Neutrophil (primary cell): ENCODE measurements at regions not wholly inside any gene's neighbourhood (a gene's known extent, or its start where the extent isn't known, plus 50 kb on each side); places are given as distances from the start of the nearest gene placed in this dataset.

Experiments used
- H3K27ac ChIP-seq: fragments of 200-600 bp; sonication (generic); 2 replicates; pipeline ENCODE4 v1.5.1; 2016; ENCODE audit warnings: mild to moderate bottlenecking, moderate library complexity
- H3K27me3 ChIP-seq: fragments of 200-600 bp; sonication (generic); 2 replicates; pipeline ENCODE4 v1.6.0; 2016; ENCODE audit warnings: mild to moderate bottlenecking
- H3K36me3 ChIP-seq: fragments of 200-600 bp; sonication (generic); 2 replicates; pipeline ENCODE4 v1.5.1; 2017
- H3K4me1 ChIP-seq, 2 experiments: fragments of 200-600 bp in 1 of 2; sonication (generic) in 1 of 2; 1 replicate in 1 of 2; 2 replicates in 1 of 2; pipeline versions ENCODE4 v1.5.1 to v1.6.1; 2013 to 2016; ENCODE audit warnings: low read depth in 1 of 2, low read length in 1 of 2, mild to moderate bottlenecking in 1 of 2, moderate library complexity in 1 of 2; ENCODE audit not compliant: control insufficient read depth in 1 of 2, insufficient read depth in 1 of 2
- H3K4me3 ChIP-seq, 2 experiments: fragments of 200-600 bp in 1 of 2; sonication (generic) in 1 of 2; 1 replicate in 1 of 2; 2 replicates in 1 of 2; pipeline ENCODE4 v1.5.1; 2013 to 2016; ENCODE audit warnings: low read depth in 1 of 2, low read length in 1 of 2, mild to moderate bottlenecking in 1 of 2, moderate library complexity in 1 of 2
- H3K9me3 ChIP-seq: fragments of 200-600 bp; sonication (generic); 2 replicates; pipeline ENCODE4 v1.5.1; 2016
- TF ChIP-seq, protein P1 (sequence below): fragments of 200-600 bp; sonication (generic); IDR thresholded peaks from 2 replicates; pipeline ENCODE4 v1.5.1; 2016; ENCODE audit warnings: antibody characterized with exemption

- Histone ChIP-seq H3K27ac (no peak overlapping the region), H3K4me3 (no peak overlapping the region), H3K4me1 (peaks cover 0 to 4% of the 10 kb centered on the region in 2 experiments), H3K27me3 (no peaks in the 10 kb centered on the region), H3K9me3 (no peaks in the 10 kb centered on the region), H3K36me3 (no peaks in the 10 kb centered on the region)
- TF ChIP-seq, protein P1, sequence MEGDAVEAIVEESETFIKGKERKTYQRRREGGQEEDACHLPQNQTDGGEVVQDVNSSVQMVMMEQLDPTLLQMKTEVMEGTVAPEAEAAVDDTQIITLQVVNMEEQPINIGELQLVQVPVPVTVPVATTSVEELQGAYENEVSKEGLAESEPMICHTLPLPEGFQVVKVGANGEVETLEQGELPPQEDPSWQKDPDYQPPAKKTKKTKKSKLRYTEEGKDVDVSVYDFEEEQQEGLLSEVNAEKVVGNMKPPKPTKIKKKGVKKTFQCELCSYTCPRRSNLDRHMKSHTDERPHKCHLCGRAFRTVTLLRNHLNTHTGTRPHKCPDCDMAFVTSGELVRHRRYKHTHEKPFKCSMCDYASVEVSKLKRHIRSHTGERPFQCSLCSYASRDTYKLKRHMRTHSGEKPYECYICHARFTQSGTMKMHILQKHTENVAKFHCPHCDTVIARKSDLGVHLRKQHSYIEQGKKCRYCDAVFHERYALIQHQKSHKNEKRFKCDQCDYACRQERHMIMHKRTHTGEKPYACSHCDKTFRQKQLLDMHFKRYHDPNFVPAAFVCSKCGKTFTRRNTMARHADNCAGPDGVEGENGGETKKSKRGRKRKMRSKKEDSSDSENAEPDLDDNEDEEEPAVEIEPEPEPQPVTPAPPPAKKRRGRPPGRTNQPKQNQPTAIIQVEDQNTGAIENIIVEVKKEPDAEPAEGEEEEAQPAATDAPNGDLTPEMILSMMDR, result no peak
These were observed 461.3 kb upstream of the CLINT1 start for GRCh38 chr5:158320178-158320674.

- H3K27me3 ChIP-seq, result no peaks in the 10 kb centered on the region
- TF ChIP-seq, protein P1, result no peak
- H3K9me3 ChIP-seq, result no peaks in the 10 kb centered on the region
- H3K27ac ChIP-seq, result no peak overlapping the region
- H3K36me3 ChIP-seq, result no peaks in the 10 kb centered on the region
- H3K4me3 ChIP-seq, result no peak overlapping the region
- H3K4me1 ChIP-seq, result peaks cover 0 to 6% of the 10 kb centered on the region in 2 experiments
These were observed 458.6 kb upstream of the CLINT1 start for GRCh38 chr5:158317507-158317906.

- Histone ChIP-seq H3K4me3 (no peak overlapping the region), H3K27ac (no peak overlapping the region), H3K27me3 (no peaks in the 10 kb centered on the region), H3K4me1 (peaks cover 0 to 6% of the 10 kb centered on the region in 2 experiments), H3K36me3 (no peaks in the 10 kb centered on the region), H3K9me3 (no peaks in the 10 kb centered on the region)
- TF ChIP-seq, protein P1, result no peak
These were observed 455.0 kb upstream of the CLINT1 start for GRCh38 chr5:158313733-158314464.

- Histone ChIP-seq H3K27me3 (no peaks in the 10 kb centered on the region), H3K27ac (no peak overlapping the region), H3K4me3 (no peak overlapping the region), H3K36me3 (no peaks in the 10 kb centered on the region), H3K9me3 (no peaks in the 10 kb centered on the region), H3K4me1 (peaks cover 0 to 6% of the 10 kb centered on the region in 2 experiments)
- TF ChIP-seq, protein P1, result no peak
These were observed 454.2 kb upstream of the CLINT1 start for GRCh38 chr5:158313027-158313732.

DNA sequence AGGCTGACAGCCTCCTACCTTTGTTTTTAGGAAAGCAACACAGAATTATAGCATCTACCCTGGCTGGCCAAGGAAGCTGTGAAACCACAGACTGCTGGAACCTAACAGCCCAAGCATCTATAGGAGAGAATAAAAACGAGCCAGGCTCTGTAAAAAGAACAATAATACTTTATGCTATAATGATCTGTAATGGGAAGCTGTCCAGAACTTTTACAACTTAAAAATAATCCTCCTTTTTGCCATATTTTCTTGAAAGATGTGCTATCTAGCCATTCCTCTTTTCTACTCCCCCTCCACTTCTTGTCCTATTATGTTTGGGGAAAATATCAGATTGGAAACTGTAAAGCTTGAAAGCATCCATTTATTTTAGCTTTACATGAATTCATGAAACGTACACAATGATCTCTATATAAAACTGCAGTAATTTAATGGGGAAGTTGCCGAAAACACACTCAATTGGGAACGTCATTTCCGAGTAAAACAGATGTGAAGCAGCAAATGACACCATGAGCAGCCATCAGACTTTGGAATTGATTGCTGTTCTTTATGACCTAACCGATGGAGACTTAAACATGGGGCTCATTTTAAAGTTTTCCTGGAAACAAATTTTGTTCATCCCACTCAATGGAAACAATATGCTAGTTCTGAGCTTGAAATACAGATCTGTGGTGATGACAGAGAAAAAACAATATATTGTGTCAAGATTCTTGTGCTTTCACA lies 450.3 kb upstream of the CLINT1 start:
- Histone ChIP-seq H3K27ac (no peak overlapping the region), H3K9me3 (no peaks in the 10 kb centered on the region), H3K4me3 (no peak overlapping the region), H3K4me1 (no peaks in the 10 kb centered on the region), H3K36me3 (no peaks in the 10 kb centered on the region), H3K27me3 (no peaks in the 10 kb centered on the region)
- TF ChIP-seq, protein P1, result no peak
